ENCODE measurements at regions not wholly inside any gene's neighbourhood (a gene's known extent, or its start where the extent isn't known, plus 50 kb on each side); places are given as distances from the start of the nearest gene placed in this dataset.

DNA sequence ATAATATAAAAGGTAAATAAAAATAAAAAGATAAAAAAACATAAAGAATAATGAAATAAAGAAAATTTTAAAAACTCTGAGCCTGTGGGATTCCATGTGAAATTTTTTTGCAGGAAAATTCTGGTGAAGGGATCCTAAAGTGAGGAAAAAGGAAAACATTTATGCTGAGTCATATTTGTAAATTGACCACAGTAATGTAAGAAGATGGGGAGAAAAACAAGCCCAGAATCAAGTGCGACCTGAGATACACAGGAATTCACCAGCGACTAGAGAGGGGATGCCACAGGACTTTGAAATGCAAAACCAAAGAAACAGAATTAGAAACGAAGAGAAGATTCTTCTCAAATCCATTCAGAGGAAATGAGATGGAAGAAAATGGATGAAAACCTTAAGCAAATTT is 133.8 kb upstream of the PFKP start:
- no peak overlapping the region for H2BK20ac ChIP-seq (ENCODE audit: low read depth, low read length)
- CTCF ChIA-PET: interaction anchor here (1.3 to 1.5 kb wide), 2 partner anchors 22 to 112 kb away, joined by 3 read pairs; no protein-coding TSS in a partner anchor
- 0 out of 2 replicates have a peak, but pooled peaks cover 2% of the 10 kb centered on the region for H3K4me1 ChIP-seq (ENCODE audit: control insufficient read depth, insufficient read depth, low read length)
- H2BK15ac ChIP-seq (ENCODE audit: low read depth, low read length): no peak overlapping the region
- no peak for ATAC-seq (ENCODE audit: low read depth)
- H3K36me3 ChIP-seq (ENCODE audit: control insufficient read depth, insufficient read depth, low read length): no peaks in the 10 kb centered on the region
- H3K9me3 ChIP-seq (ENCODE audit: control insufficient read depth, insufficient read depth, low read length): no peaks in the 10 kb centered on the region
- no peak overlapping the region for H3K4me3 ChIP-seq (ENCODE audit: insufficient read depth, low read depth, low read length)
- H3K4me2 ChIP-seq (ENCODE audit: low read depth, low read length): no peak overlapping the region
- H4K5ac ChIP-seq (ENCODE audit: low read depth, low read length): no peak overlapping the region
- no peak overlapping the region for H2AFZ ChIP-seq (replicated peaks; ENCODE audit: low read length, poor library complexity)
- dilution Hi-C loops (cut with HindIII; ENCODE audit: low sequenced_read_pairs, unreplicated experiment) (loop anchor here (25.0 kb wide), 1 partner anchor 104 kb away; no protein-coding TSS in a partner anchor), intact Hi-C loops (cut with micrococcal nuclease) (no loop called here), in situ Hi-C loops (cut with MboI; ENCODE audit: low sequenced_read_pairs) (loop anchor here (5.0 kb wide), 1 partner anchor 109 kb away; no protein-coding TSS in a partner anchor)
- no peak overlapping the region for H3K23ac ChIP-seq (ENCODE audit: low read depth, low read length)
- H3K9me1 ChIP-seq (ENCODE audit: insufficient read depth, low read length): no peaks in the 10 kb centered on the region
- WGBS, 2 experiments (ENCODE audit: extremely low coverage in 2 of 2, insufficient read length in 1 of 2): no CpG with 5 or more reads among the region's 3 CpGs
- no peak overlapping the region for H3K4ac ChIP-seq (ENCODE audit: low read depth, low read length)
- no peak overlapping the region for H4K91ac ChIP-seq (ENCODE audit: insufficient read depth, low read depth, low read length)
- H2AK5ac ChIP-seq (ENCODE audit: low read depth, low read length): no peak overlapping the region
- no TSS peak for BruUV-seq (replicated peaks)
- peaks cover 8% of the 10 kb centered on the region for H3K27me3 ChIP-seq (ENCODE audit: control insufficient read depth, insufficient read depth, low read length)
- no peak overlapping the region for H3K14ac ChIP-seq (replicated peaks; ENCODE audit: low read depth, low read length)
- POLR2A ChIA-PET (ENCODE audit: unreplicated experiment): no interaction called here
- no peaks in the 10 kb centered on the region for H3K79me1 ChIP-seq (ENCODE audit: low read depth in 1 of 2, low read length in 2 of 2)
- TF ChIP-seq MAZ (IDR thresholded peaks at IDR 0.05; ENCODE audit: borderline replicate concordance, low read depth, low read length) (no peak), POLR2A (IDR thresholded peaks at IDR 0.05; ENCODE audit: low read depth, low read length) (no peak), RCOR1 (IDR thresholded peaks at IDR 0.05; ENCODE audit: insufficient replicate concordance, low read length) (no peak), CTCF (conservative IDR thresholded peaks at IDR 0.05; ENCODE audit: low read depth, low read length) (no peak), FOS (IDR thresholded peaks at IDR 0.05; ENCODE audit: low read depth, low read length) (no peak), USF2 (IDR thresholded peaks at IDR 0.05; ENCODE audit: low read depth, low read length) (no peak), MXI1 (IDR thresholded peaks at IDR 0.05; ENCODE audit: borderline replicate concordance, low read depth, low read length) (no peak), NFE2L2 (IDR thresholded peaks at IDR 0.05; ENCODE audit: low read depth, low read length) (peak; percentile 88), RFX5 (IDR thresholded peaks at IDR 0.05; ENCODE audit: low read depth, low read length) (no peak), CEBPB (IDR thresholded peaks at IDR 0.05; ENCODE audit: low read depth, low read length) (no peak), SMC3 (IDR thresholded peaks at IDR 0.05; ENCODE audit: low read depth, low read length) (no peak), MAFK (IDR thresholded peaks at IDR 0.05; ENCODE audit: low read depth, low read length) (peak; percentile 45), BHLHE40 (IDR thresholded peaks at IDR 0.05; ENCODE audit: low read depth, low read length) (no peak), CHD1 (IDR thresholded peaks at IDR 0.05; ENCODE audit: low read depth, low read length) (no peak)
- TF ChIP-seq, protein P1, sequence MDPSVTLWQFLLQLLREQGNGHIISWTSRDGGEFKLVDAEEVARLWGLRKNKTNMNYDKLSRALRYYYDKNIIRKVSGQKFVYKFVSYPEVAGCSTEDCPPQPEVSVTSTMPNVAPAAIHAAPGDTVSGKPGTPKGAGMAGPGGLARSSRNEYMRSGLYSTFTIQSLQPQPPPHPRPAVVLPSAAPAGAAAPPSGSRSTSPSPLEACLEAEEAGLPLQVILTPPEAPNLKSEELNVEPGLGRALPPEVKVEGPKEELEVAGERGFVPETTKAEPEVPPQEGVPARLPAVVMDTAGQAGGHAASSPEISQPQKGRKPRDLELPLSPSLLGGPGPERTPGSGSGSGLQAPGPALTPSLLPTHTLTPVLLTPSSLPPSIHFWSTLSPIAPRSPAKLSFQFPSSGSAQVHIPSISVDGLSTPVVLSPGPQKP (IDR thresholded peaks at IDR 0.05; ENCODE audit: borderline replicate concordance, low read depth, low read length): no peak
- no peak overlapping the region for H2BK120ac ChIP-seq (ENCODE audit: low read depth, low read length)
- no peak for DNase-seq
- no peaks in the 10 kb centered on the region for H4K20me1 ChIP-seq (ENCODE audit: insufficient read depth, low read length)
- H4K8ac ChIP-seq (ENCODE audit: low read depth in 2 of 2, low read length in 2 of 2): no peak overlapping the region
- H3K18ac ChIP-seq (ENCODE audit: low read depth, low read length): no peak overlapping the region
- no peak overlapping the region for H3K9ac ChIP-seq (ENCODE audit: low read depth, low read length)
- H3K27ac ChIP-seq (ENCODE audit: insufficient read depth, low read length): no peak overlapping the region
- no peak overlapping the region for H3K56ac ChIP-seq (ENCODE audit: extremely low read depth, insufficient read depth, low read length)
- H2BK5ac ChIP-seq (ENCODE audit: low read depth, low read length, poor library complexity, severe bottlenecking): no peak overlapping the region
- no peak overlapping the region for H2AK9ac ChIP-seq (replicated peaks; ENCODE audit: low read depth, low read length, poor library complexity)
